Activated naive CD8-positive, alpha-beta T cell treated with anti-CD3 and anti-CD28 coated beads, Interleukin-2, amount 10 ng/mL, durations not matched to agents 7 days and 5 days (primary cell): ENCODE measurements at regions not wholly inside any gene's neighbourhood (a gene's known extent, or its start where the extent isn't known, plus 50 kb on each side); places are given as distances from the start of the nearest gene placed in this dataset.

Experiments used
- ATAC-seq: fragments of 150-1000 bp; cut with Tn5 transposase; one replicate; pipeline ENCODE4 v1.10.0; 2021; ENCODE audit warnings: low read depth, moderate library complexity
- POLR2A ChIA-PET: fragments of 350-600 bp; sonication (Branson Sonifier 250); formaldehyde crosslinking; loops from one replicate; lab custom pipeline; 2021; ENCODE audit warnings: antibody characterized with exemption; lab: Charles Lee
- DNase-seq: peaks from one replicate; pipeline ENCODE4 v3.0.0; 2021
- H3K27ac Mint-ChIP-seq: one replicate; pipeline ENCODE4 v1.8.0; 2022; ENCODE audit warnings: mild to moderate bottlenecking, mixed read lengths
- H3K27me3 Mint-ChIP-seq: one replicate; pipeline ENCODE4 v1.8.0; 2022; ENCODE audit warnings: mild to moderate bottlenecking, moderate library complexity, mixed read lengths
- H3K36me3 Mint-ChIP-seq: one replicate; pipeline ENCODE4 v1.8.0; 2021; ENCODE audit warnings: mild to moderate bottlenecking, mixed read lengths
- H3K4me1 Mint-ChIP-seq: one replicate; pipeline ENCODE4 v1.8.0; 2021; ENCODE audit warnings: mixed read lengths
- H3K4me3 Mint-ChIP-seq: one replicate; pipeline ENCODE4 v1.8.0; 2022; ENCODE audit warnings: mild to moderate bottlenecking, moderate library complexity, mixed read lengths
- H3K9me3 Mint-ChIP-seq: one replicate; pipeline ENCODE4 v1.8.0; 2021; ENCODE audit warnings: mixed read lengths

DNA sequence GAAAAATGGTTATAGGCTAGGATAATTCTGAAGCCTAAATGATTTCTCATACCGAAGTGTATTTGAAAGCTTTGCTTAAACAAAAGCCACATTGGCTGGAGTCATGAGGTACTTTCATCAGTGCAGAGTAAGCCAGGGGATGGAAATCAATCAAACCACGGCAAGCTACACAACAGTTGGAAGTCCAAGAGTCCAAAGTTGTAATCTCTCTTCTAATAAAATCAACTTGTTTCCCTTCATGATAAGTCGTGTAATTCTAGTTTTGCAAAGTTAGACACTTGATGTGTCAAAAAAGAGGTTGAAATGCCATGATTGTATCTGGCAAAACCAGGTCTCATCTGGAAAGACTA, 250.5 kb upstream of the VEPH1 start:
- no peak for DNase-seq
- no peak overlapping the region for H3K4me3 Mint-ChIP-seq
- POLR2A ChIA-PET = no interaction called here
- no peaks in the 10 kb centered on the region for H3K36me3 Mint-ChIP-seq
- no peak overlapping the region for H3K27ac Mint-ChIP-seq
- no peak for ATAC-seq
- no peaks in the 10 kb centered on the region for H3K9me3 Mint-ChIP-seq
- no peaks in the 10 kb centered on the region for H3K4me1 Mint-ChIP-seq
- no peaks in the 10 kb centered on the region for H3K27me3 Mint-ChIP-seq

DNA sequence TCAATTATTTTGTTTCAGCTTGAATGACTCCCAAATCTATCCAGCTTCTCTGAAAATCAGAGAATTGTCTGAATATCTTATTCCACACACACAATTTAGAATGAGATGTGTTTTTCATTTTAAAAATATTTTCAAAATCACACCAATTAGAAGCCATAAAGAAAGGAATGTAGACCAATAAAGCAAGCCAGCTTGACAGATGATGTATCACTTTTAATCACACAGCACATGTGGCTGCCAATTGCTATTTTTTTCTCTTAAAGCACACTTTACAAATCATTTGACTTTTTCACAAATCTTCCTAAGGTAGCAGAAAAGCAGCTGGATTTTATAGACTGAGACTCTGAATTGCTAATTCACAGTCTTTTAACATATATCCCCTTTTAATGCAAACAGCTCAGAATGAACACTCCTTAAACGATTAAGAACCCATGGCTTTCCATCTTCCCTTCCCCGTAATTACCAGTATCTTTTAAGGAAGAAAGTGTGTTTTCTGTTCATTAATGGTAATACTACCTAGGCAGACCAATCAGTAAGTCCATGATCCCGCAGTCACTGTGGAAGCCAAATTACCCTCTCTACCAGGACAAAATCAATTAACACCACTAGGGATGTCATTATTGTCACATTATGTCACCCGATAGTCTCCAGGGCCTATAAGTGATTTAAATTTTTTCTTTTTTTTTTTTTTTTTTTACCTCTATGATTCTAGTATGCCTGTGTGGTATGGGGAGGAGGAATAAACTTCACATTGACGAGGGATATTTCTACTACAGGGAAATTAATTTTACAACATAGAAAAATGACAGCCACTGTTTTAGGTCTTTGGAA, 250.0 kb upstream of the VEPH1 start:
- no peaks in the 10 kb centered on the region for H3K9me3 Mint-ChIP-seq

DNA sequence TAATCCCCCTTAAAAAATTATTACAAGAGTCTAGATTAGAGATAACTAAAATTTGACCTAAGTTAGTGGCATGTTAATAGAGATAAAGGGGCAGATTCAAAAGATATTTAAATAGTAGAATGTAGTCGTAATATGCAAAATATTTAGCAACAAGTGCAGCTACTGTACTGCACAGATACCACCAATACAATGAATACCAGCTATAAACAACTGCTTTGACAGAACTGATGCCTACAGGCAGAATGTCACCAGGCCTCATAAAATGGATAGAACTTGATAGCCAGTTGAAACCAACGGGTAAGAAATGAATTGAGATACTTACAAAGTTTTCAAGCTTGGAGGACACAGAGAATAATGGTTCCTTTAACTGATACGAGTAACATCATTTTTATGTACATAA, 249.3 kb upstream of the VEPH1 start:
- H3K27ac Mint-ChIP-seq = no peak overlapping the region
- DNase-seq = no peak
- no peaks in the 10 kb centered on the region for H3K4me1 Mint-ChIP-seq
- POLR2A ChIA-PET = no interaction called here
- no peak overlapping the region for H3K4me3 Mint-ChIP-seq
- no peaks in the 10 kb centered on the region for H3K36me3 Mint-ChIP-seq
- ATAC-seq = no peak
- H3K9me3 Mint-ChIP-seq = no peaks in the 10 kb centered on the region
- H3K27me3 Mint-ChIP-seq = no peaks in the 10 kb centered on the region

More for the DNA sequence above, 250.0 kb upstream of the VEPH1 start:
- DNase-seq = no peak
- ATAC-seq = no peak
- H3K27ac Mint-ChIP-seq = no peak overlapping the region
- no peaks in the 10 kb centered on the region for H3K4me1 Mint-ChIP-seq
- no peak overlapping the region for H3K4me3 Mint-ChIP-seq
- H3K36me3 Mint-ChIP-seq = no peaks in the 10 kb centered on the region
- no peaks in the 10 kb centered on the region for H3K27me3 Mint-ChIP-seq
- POLR2A ChIA-PET = no interaction called here

DNA sequence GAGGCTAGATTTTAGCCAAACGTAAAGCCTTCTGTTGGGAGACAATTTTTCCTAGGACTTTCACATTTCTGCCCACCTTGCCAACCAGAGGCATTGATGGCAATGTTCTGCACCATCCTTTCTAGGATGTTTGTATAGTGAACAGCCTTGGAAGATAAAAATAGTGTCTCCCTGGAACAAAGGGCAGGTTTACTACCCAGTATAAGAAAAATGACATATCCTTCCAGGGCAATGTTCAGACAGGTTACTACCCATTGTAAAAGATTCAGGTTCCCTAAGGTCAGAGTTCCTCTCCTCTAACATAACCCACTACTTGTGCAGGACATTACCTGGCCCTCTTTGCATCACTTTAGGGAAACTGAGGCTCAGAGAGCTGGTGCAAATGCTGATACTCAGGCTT, 248.2 kb upstream of the VEPH1 start:
- no peak overlapping the region for H3K4me3 Mint-ChIP-seq
- H3K27me3 Mint-ChIP-seq = no peaks in the 10 kb centered on the region
- no peaks in the 10 kb centered on the region for H3K4me1 Mint-ChIP-seq
- POLR2A ChIA-PET = no interaction called here
- no peak for ATAC-seq
- no peaks in the 10 kb centered on the region for H3K9me3 Mint-ChIP-seq
- H3K36me3 Mint-ChIP-seq = no peaks in the 10 kb centered on the region
- no peak overlapping the region for H3K27ac Mint-ChIP-seq
- DNase-seq = no peak

DNA sequence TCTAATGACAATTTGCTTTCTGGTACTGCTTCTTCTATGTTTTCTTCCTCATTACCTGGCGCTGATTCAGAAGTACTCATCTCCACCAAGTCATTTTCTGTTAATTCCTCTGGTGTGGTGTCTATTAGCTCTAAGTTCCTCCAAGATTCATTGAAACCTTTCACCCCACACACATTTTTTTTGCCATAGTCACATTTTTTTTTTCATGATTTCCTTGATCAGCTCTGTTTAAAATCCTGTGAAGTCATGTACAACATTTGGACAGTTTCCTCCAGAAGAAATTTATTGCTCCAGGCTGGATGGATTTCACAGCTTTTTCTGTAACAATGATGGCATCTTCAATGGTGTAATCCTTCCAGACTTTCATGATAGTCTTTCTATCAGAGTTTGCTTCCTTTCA, 243.2 kb upstream of the VEPH1 start:
- POLR2A ChIA-PET = no interaction called here
- H3K4me3 Mint-ChIP-seq = no peak overlapping the region
- no peak for ATAC-seq

DNA sequence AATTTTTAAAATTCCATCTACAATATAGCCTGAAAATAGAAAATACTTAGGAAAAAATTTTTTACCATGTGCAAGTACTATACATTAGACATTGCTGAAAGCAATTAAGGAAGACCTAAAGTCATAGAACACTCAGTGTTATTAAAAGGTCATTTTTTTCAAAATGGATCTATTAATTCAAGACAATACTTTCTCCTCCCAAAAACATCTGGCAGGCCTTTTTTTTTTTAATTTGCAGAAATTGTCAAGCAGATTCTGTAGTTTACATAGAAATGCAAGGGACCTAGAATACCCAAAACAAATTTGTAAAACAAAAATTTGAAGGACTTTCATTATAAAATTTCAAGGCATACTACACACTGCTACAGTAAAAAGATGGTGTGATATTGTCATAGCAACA, 238.4 kb upstream of the VEPH1 start:
- H3K27me3 Mint-ChIP-seq = no peaks in the 10 kb centered on the region
- H3K4me1 Mint-ChIP-seq = no peaks in the 10 kb centered on the region
- POLR2A ChIA-PET = no interaction called here
- H3K9me3 Mint-ChIP-seq = no peaks in the 10 kb centered on the region
- DNase-seq = no peak
- no peaks in the 10 kb centered on the region for H3K36me3 Mint-ChIP-seq
- ATAC-seq = no peak
- H3K27ac Mint-ChIP-seq = no peak overlapping the region
- H3K4me3 Mint-ChIP-seq = no peak overlapping the region

More for the DNA sequence above, 243.2 kb upstream of the VEPH1 start:
- DNase-seq = no peak
- Mint-ChIP-seq H3K27ac (no peak overlapping the region), H3K9me3 (no peaks in the 10 kb centered on the region), H3K36me3 (no peaks in the 10 kb centered on the region), H3K4me1 (no peaks in the 10 kb centered on the region), H3K27me3 (no peaks in the 10 kb centered on the region)

DNA sequence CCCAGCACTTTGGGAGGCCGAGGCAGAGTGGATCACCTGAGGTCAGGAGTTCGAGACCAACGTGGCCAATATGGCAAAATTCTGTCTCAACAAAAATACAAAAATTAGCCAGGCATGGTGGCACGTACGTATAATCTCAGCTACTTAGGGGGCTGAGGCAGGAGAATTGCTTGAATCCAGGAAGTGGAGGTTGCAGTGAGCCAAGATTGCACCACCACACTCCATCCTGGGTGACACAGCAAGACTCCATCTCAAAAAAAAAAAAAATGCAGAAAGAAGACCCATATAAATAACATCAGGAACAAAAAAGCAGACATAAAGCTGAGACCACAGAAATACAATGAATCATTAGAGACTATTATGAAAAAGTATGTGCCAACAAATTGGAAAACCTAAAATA, 235.2 kb upstream of the VEPH1 start:
- POLR2A ChIA-PET = no interaction called here
- DNase-seq (no peak), ATAC-seq (no peak)
- Mint-ChIP-seq H3K4me1 (no peaks in the 10 kb centered on the region), H3K27me3 (no peaks in the 10 kb centered on the region), H3K27ac (no peak overlapping the region), H3K36me3 (no peaks in the 10 kb centered on the region), H3K4me3 (no peak overlapping the region), H3K9me3 (no peaks in the 10 kb centered on the region)

DNA sequence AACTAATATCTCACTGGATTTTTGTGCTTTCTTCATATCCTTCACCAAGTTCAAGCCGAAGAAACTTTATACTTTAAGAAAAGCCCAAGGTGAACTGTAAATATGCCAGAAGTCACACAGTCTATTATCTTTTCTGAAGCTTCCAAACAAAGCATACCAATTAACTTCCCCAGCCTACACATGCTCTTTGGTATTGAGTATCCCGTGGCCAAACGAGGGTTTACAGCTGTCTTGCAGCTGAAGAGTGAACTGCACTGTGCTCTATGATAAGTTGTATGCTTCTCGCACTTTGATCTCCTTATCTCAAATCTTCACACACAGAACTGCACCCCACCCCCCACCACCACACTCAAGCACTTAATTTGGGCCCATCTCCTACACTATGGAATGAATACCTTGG, 215.6 kb upstream of the VEPH1 start:
- peaks cover 5% of the 10 kb centered on the region for H3K9me3 Mint-ChIP-seq
- DNase-seq (no peak), ATAC-seq (no peak)
- no peaks in the 10 kb centered on the region for H3K36me3 Mint-ChIP-seq
- POLR2A ChIA-PET = no interaction called here
- no peaks in the 10 kb centered on the region for H3K4me1 Mint-ChIP-seq
- no peak overlapping the region for H3K4me3 Mint-ChIP-seq
- H3K27me3 Mint-ChIP-seq = no peaks in the 10 kb centered on the region
- H3K27ac Mint-ChIP-seq = no peak overlapping the region

DNA sequence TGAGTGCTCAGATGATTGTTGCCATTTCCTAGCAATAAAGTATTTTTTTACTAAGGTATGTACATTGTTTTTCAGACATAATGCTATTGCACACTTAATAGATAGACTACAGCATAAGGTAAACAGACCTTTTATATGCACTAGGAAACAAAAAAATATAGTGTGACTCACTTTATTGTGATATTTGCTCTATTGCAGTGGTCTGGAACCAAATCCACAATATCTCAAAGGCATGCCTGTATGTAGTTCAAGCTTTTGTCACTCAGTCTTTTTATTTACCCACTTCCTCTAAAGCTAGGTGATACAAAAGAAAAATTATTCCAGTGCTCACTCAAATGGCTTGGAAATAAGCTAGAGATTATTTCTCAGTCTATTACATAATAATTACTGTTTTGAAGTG, 209.9 kb upstream of the VEPH1 start:
- H3K36me3 Mint-ChIP-seq = no peaks in the 10 kb centered on the region
- no peak overlapping the region for H3K4me3 Mint-ChIP-seq
- no peak overlapping the region for H3K27ac Mint-ChIP-seq
- H3K4me1 Mint-ChIP-seq = no peaks in the 10 kb centered on the region
- no peaks in the 10 kb centered on the region for H3K27me3 Mint-ChIP-seq
- DNase-seq (no peak), ATAC-seq (no peak)
- peaks cover 2% of the 10 kb centered on the region for H3K9me3 Mint-ChIP-seq
- POLR2A ChIA-PET = no interaction called here

DNA sequence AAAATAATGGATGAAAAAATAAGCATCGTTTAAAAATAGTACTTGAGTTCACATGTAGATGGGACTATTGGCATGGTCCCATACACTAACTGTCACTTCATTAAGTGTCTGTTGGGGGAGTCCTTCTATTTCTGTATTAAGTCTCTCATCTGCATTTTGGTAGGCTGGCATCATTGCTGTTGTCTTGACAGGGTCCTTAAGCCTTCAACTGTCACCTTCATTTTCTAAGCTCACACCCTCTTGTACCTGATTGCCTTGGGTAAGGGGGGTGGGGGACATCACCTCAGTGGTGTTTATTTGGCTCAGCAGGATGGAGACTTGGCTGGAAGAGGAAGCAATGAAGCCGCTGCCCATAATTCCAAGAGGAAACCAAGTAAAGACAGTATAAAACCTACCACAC, 202.0 kb upstream of the VEPH1 start:
- no peak overlapping the region for H3K27ac Mint-ChIP-seq
- no peaks in the 10 kb centered on the region for H3K9me3 Mint-ChIP-seq
- POLR2A ChIA-PET = no interaction called here
- H3K4me3 Mint-ChIP-seq = no peak overlapping the region
- H3K36me3 Mint-ChIP-seq = no peaks in the 10 kb centered on the region
- no peaks in the 10 kb centered on the region for H3K27me3 Mint-ChIP-seq
- DNase-seq = no peak
- no peaks in the 10 kb centered on the region for H3K4me1 Mint-ChIP-seq
- no peak for ATAC-seq

DNA sequence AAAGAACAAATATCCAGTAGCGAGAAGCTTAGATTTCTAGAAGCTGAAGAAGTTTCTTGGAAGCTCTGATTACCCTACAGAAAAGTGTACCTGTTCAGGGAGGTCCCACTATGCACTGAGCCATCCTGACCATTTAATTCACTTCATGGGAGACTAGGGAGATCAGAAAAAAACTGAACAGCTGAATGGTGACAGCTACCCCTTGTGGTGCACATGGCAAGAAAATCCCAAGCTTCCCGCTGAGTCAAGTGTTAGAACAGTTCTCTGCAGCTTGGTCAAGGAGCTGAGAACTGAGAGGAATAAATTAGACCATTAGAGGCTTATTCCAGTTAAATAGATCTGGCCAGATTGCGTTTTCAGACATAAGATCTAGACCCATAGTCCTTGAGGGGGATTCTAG, 197.2 kb upstream of the VEPH1 start:
- no peaks in the 10 kb centered on the region for H3K4me1 Mint-ChIP-seq
- POLR2A ChIA-PET = no interaction called here
- H3K9me3 Mint-ChIP-seq = no peaks in the 10 kb centered on the region

DNA sequence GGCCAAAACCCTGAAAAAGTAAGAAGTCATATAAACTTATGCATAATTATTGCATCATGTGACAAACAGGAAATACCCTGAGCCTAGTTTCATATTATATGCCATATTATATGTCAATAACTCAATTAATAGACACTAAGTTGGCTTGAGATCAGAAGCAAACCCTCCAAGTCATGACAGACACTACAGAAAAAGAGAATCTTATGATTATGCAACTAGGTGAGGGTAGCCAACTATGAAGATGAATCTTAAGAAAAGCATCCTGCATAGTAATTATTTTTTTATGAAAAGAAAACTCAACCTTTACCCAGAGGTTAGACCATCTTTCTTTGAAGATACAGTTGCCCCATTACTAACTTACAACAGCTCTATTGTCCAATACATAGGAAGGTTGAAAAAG, 192.4 kb upstream of the VEPH1 start:
- Mint-ChIP-seq H3K9me3 (peaks cover 1% of the 10 kb centered on the region), H3K36me3 (no peaks in the 10 kb centered on the region), H3K27me3 (no peaks in the 10 kb centered on the region), H3K4me1 (no peaks in the 10 kb centered on the region), H3K27ac (no peak overlapping the region), H3K4me3 (no peak overlapping the region)
- ATAC-seq (no peak), DNase-seq (no peak)
- POLR2A ChIA-PET = no interaction called here

More for the DNA sequence above, 197.2 kb upstream of the VEPH1 start:
- no peak overlapping the region for H3K27ac Mint-ChIP-seq
- no peak for ATAC-seq
- no peaks in the 10 kb centered on the region for H3K27me3 Mint-ChIP-seq
- H3K4me3 Mint-ChIP-seq = no peak overlapping the region
- no peaks in the 10 kb centered on the region for H3K36me3 Mint-ChIP-seq
- no peak for DNase-seq

DNA sequence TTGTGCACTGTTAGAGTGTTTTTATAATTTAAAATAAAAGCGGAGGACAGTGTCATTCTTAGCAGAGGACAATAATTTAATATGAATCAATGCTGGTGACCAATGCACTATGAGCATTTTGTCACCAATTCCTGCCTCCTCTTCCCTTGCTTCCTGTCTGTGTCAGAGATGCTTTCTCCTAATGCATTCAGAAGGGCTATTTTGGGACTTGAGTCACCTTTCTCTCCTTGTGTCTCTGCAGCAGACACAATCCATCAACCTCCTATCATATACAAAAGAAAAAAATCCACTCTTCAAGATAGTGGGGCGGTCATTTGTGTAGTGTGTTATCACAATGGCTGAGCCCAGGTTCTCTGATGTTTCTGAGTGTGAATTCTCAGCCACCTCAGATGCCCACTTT, 191.9 kb upstream of the VEPH1 start:
- POLR2A ChIA-PET = no interaction called here
- peaks cover 1% of the 10 kb centered on the region for H3K9me3 Mint-ChIP-seq
- no peaks in the 10 kb centered on the region for H3K4me1 Mint-ChIP-seq
- no peaks in the 10 kb centered on the region for H3K36me3 Mint-ChIP-seq
- H3K27me3 Mint-ChIP-seq = no peaks in the 10 kb centered on the region
- H3K4me3 Mint-ChIP-seq = no peak overlapping the region
- H3K27ac Mint-ChIP-seq = no peak overlapping the region
- DNase-seq (no peak), ATAC-seq (no peak)

DNA sequence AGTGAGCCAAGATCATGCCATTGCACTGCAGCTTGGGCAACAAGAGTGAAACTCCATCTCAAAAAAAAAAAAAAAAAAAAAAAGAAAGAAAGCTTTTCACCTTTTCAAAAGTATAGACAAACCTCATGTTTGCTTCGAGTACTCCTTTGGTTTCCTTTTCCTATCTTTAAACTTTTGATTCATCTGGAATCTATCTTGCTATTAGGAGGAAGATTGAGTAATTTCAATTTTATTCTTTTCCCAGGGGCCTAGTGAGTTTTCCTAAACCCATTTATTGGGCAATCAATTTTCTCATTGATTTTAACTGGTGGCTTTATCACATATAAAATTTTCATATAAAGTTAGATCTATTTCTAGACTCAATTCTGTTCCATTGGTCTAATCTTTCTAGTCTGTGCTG, 190.5 kb upstream of the VEPH1 start:
- H3K9me3 Mint-ChIP-seq = peaks cover 3% of the 10 kb centered on the region
- no peak overlapping the region for H3K27ac Mint-ChIP-seq
- DNase-seq (no peak), ATAC-seq (no peak)
- H3K27me3 Mint-ChIP-seq = no peaks in the 10 kb centered on the region
- H3K4me3 Mint-ChIP-seq = no peak overlapping the region
- POLR2A ChIA-PET = no interaction called here
- H3K36me3 Mint-ChIP-seq = no peaks in the 10 kb centered on the region
- no peaks in the 10 kb centered on the region for H3K4me1 Mint-ChIP-seq

DNA sequence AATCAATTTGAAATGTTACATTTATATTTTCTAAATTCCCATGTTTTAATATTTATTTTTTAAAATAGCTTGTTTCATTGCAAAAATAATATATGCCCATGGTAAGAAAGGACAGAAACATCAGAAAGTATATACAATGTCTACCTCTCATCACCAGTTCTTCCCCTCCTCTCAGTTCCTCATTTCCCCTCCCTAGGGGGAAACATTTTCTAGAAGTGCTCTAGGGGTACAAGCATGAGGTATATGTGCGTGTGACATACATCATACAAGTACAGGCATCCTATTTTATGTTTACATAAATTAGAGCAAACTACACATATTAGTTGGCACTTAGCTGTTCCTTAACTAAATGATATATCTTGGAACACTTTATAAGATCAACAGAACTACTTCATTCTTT, 189.3 kb upstream of the VEPH1 start:
- Mint-ChIP-seq H3K9me3 (peaks cover 3% of the 10 kb centered on the region), H3K4me3 (no peak overlapping the region), H3K4me1 (no peaks in the 10 kb centered on the region), H3K27me3 (no peaks in the 10 kb centered on the region), H3K27ac (no peak overlapping the region), H3K36me3 (no peaks in the 10 kb centered on the region)
- no peak for DNase-seq
- ATAC-seq = no peak
- POLR2A ChIA-PET = no interaction called here
